H9 (cell line): ENCODE measurements at regions not wholly inside any gene's neighbourhood (a gene's known extent, or its start where the extent isn't known, plus 50 kb on each side); places are given as distances from the start of the nearest gene placed in this dataset.

Experiments
- DNase-seq: peaks from one replicate; pipeline ENCODE4 v3.0.0-alpha.2; 2017
- H2AFZ ChIP-seq: one replicate; pipeline ENCODE4 v1.6.1; 2013; ENCODE audit warnings: mild to moderate bottlenecking, low read length, control low read depth, moderate library complexity
- H2AK5ac ChIP-seq: 2 replicates; pipeline ENCODE4 v1.6.1; 2013; ENCODE audit warnings: low read length, control low read depth, mixed read lengths; ENCODE audit not compliant: insufficient read length
- H2BK120ac ChIP-seq: one replicate; pipeline ENCODE4 v1.6.1; 2013; ENCODE audit warnings: low read depth, mild to moderate bottlenecking, low read length, control low read depth, inconsistent platforms; ENCODE audit not compliant: poor library complexity, severe bottlenecking
- H2BK12ac ChIP-seq: 2 replicates; pipeline ENCODE4 v1.6.1; 2013; ENCODE audit warnings: low read length, control low read depth, mixed read lengths, low read depth; ENCODE audit not compliant: insufficient read length
- H2BK15ac ChIP-seq: 2 replicates; pipeline ENCODE4 v1.6.1; 2013; ENCODE audit warnings: low read depth, low read length, control low read depth
- H2BK20ac ChIP-seq: one replicate; pipeline ENCODE4 v1.6.1; 2013; ENCODE audit warnings: low read depth, mild to moderate bottlenecking, low read length, control low read depth, inconsistent platforms; ENCODE audit not compliant: poor library complexity, severe bottlenecking
- H2BK5ac ChIP-seq: 2 replicates; pipeline ENCODE4 v1.6.1; 2013; ENCODE audit warnings: low read length, control low read depth, mixed read lengths; ENCODE audit not compliant: insufficient read length
- H3K14ac ChIP-seq: 2 replicates; pipeline ENCODE4 v1.6.1; 2013; ENCODE audit warnings: low read length, control low read depth; ENCODE audit not compliant: insufficient read depth
- H3K18ac ChIP-seq: 2 replicates; pipeline ENCODE4 v1.6.1; 2013; ENCODE audit warnings: low read depth, mild to moderate bottlenecking, mixed read lengths, low read length, control low read depth; ENCODE audit not compliant: insufficient read length
- H3K23ac ChIP-seq: 2 replicates; pipeline ENCODE4 v1.6.1; 2013; ENCODE audit warnings: low read length, control low read depth, mixed read lengths, low read depth; ENCODE audit not compliant: insufficient read length
- H3K23me2 ChIP-seq: 2 replicates; pipeline ENCODE4 v1.6.1; 2013; ENCODE audit warnings: low read depth, mild to moderate bottlenecking, mixed read lengths, low read length, control low read depth; ENCODE audit not compliant: insufficient read length, poor library complexity, severe bottlenecking
- H3K27ac ChIP-seq: 2 replicates; pipeline ENCODE4 v1.5.1; 2013; ENCODE audit warnings: low read length, control low read depth, mixed read lengths, low read depth; ENCODE audit not compliant: insufficient read length
- H3K27me3 ChIP-seq: 2 replicates; pipeline ENCODE4 v1.6.1; 2013; ENCODE audit warnings: low read length, control low read depth, inconsistent platforms; ENCODE audit not compliant: insufficient read depth
- H3K4ac ChIP-seq: 2 replicates; pipeline ENCODE4 v1.6.1; 2013; ENCODE audit warnings: low read depth, mild to moderate bottlenecking, control low read depth, inconsistent platforms, low read length, moderate library complexity
- H3K4me1 ChIP-seq: 2 replicates; pipeline ENCODE4 v1.6.1; 2013; ENCODE audit warnings: low read length, control low read depth, inconsistent platforms; ENCODE audit not compliant: insufficient read depth
- H3K4me2 ChIP-seq: 2 replicates; pipeline ENCODE4 v1.6.1; 2013; ENCODE audit warnings: low read length, control low read depth, mixed read lengths; ENCODE audit not compliant: insufficient read length, insufficient read depth
- H3K56ac ChIP-seq: 2 replicates; pipeline ENCODE4 v1.6.1; 2013; ENCODE audit warnings: low read depth, mild to moderate bottlenecking, mixed read lengths, low read length, control low read depth; ENCODE audit not compliant: insufficient read length
- H3K79me1 ChIP-seq: 2 replicates; pipeline ENCODE4 v1.6.1; 2013; ENCODE audit warnings: low read depth, mild to moderate bottlenecking, moderate library complexity, low read length, control low read depth, inconsistent platforms; ENCODE audit not compliant: insufficient read depth, poor library complexity, severe bottlenecking
- H3K79me2 ChIP-seq: 2 replicates; pipeline ENCODE4 v1.6.1; 2013; ENCODE audit warnings: low read length, control low read depth, inconsistent platforms; ENCODE audit not compliant: insufficient read depth
- H3K9ac ChIP-seq: 2 replicates; pipeline ENCODE4 v1.6.1; 2013; ENCODE audit warnings: low read length, control low read depth, mixed read lengths; ENCODE audit not compliant: insufficient read length; ENCODE audit errors: extremely low read depth
- H3K9me3 ChIP-seq: one replicate; pipeline ENCODE4 v1.6.1; 2013; ENCODE audit warnings: low read depth, low read length, inconsistent platforms; ENCODE audit not compliant: control insufficient read depth
- H3T11ph ChIP-seq: one replicate; pipeline ENCODE4 v1.6.1; 2013; ENCODE audit warnings: mild to moderate bottlenecking, low read length, control low read depth, inconsistent platforms
- H4K20me1 ChIP-seq: one replicate; pipeline ENCODE4 v1.6.1; 2013; ENCODE audit not compliant: control insufficient read depth, insufficient read length, insufficient read depth
- H4K5ac ChIP-seq: 2 replicates; pipeline ENCODE4 v1.6.1; 2013; ENCODE audit warnings: low read depth, mild to moderate bottlenecking, mixed read lengths, low read length, control low read depth; ENCODE audit not compliant: insufficient read length
- H4K8ac ChIP-seq: replicated peaks from 2 replicates; pipeline ENCODE4 v1.6.1; 2013; ENCODE audit warnings: low read length, control low read depth, mixed read lengths, low read depth; ENCODE audit not compliant: insufficient read length
- H4K91ac ChIP-seq: 2 replicates; pipeline ENCODE4 v1.6.1; 2013; ENCODE audit warnings: low read depth, mild to moderate bottlenecking, moderate library complexity, mixed read lengths, low read length, control low read depth; ENCODE audit not compliant: insufficient read length
- H3K27ac Mint-ChIP-seq, 3 experiments: 2 replicates in 2 of 3; 3 replicates in 1 of 3; pipeline ENCODE4 v1.8.0; 2020 to 2021; ENCODE audit warnings: mixed read lengths in 3 of 3, mild to moderate bottlenecking in 1 of 3, moderate library complexity in 1 of 3
- H3K27me3 Mint-ChIP-seq: 2 replicates; pipeline ENCODE4 v1.8.0; 2021; ENCODE audit warnings: low read depth, mild to moderate bottlenecking, moderate library complexity, mixed read lengths
- H3K36me3 Mint-ChIP-seq, 3 experiments: 2 replicates in 2 of 3; 3 replicates in 1 of 3; pipeline ENCODE4 v1.8.0; 2020 to 2021; ENCODE audit warnings: low read depth in 3 of 3, mixed read lengths in 3 of 3; ENCODE audit not compliant: insufficient read depth in 1 of 3
- H3K4me1 Mint-ChIP-seq, 2 experiments: 2 replicates each; pipeline ENCODE4 v1.8.0; 2020; ENCODE audit warnings: mixed read lengths in 2 of 2
- H3K4me3 Mint-ChIP-seq, 2 experiments: 2 replicates in 1 of 2; 3 replicates in 1 of 2; pipeline ENCODE4 v1.8.0; 2020 to 2021; ENCODE audit warnings: mild to moderate bottlenecking in 2 of 2, mixed read lengths in 2 of 2, moderate library complexity in 1 of 2
- H3K9me3 Mint-ChIP-seq, 2 experiments: 2 replicates in 1 of 2; 3 replicates in 1 of 2; pipeline ENCODE4 v1.8.0; 2020; ENCODE audit warnings: mild to moderate bottlenecking in 2 of 2, mixed read lengths in 2 of 2, moderate library complexity in 1 of 2
- CTCF ChIP-seq: fragments of 200-600 bp; sonication (generic); conservative IDR thresholded peaks from 3 replicates; pipeline ENCODE4 v1.8.0; 2021; ENCODE audit warnings: antibody characterized with exemption, mild to moderate bottlenecking
- WGBS: extraction: QIAGEN DNeasy Blood & Tissue Kit; methylation state at CpG from one replicate; pipeline ENCODE4 v1.1.7; 2013; ENCODE audit warnings: missing lambda C conversion rate, low lambda C conversion rate, mixed read lengths; ENCODE audit not compliant: insufficient read length; ENCODE audit errors: extremely low coverage; 5-methylcytosine and 5-hydroxymethylcytosine counted together

GRCh38 chr12:58766513-58766870 lies 153.8 kb downstream of the LRIG3 start:
- H3K4me1 Mint-ChIP-seq: peaks cover under 1% of the 10 kb centered on the region in 2 experiments; a peak in 2 of 4 replicates
- Histone ChIP-seq H4K20me1 (no peaks in the 10 kb centered on the region), H2BK12ac (no peak overlapping the region), H3K4me2 (no peak overlapping the region), H4K91ac (no peak overlapping the region), H3K79me1 (no peaks in the 10 kb centered on the region), H3K23me2 (no peaks in the 10 kb centered on the region), H3K4ac (no peak overlapping the region), H2AFZ (no peak overlapping the region), H3K18ac (no peak overlapping the region), H2AK5ac (no peak overlapping the region), H2BK120ac (no peak overlapping the region), H3K27me3 (no peaks in the 10 kb centered on the region), H3K27ac (no peak overlapping the region), H3K14ac (no peak overlapping the region), H3K4me1 (no peaks in the 10 kb centered on the region), H4K8ac (no peak overlapping the region), H3K9me3 (no peaks in the 10 kb centered on the region), H3K9ac (no peak overlapping the region), H3K79me2 (no peaks in the 10 kb centered on the region), H2BK5ac (no peak overlapping the region), H2BK20ac (no peak overlapping the region), H4K5ac (no peak overlapping the region), H3K23ac (no peak overlapping the region), H2BK15ac (no peak overlapping the region), H3K56ac (no peak overlapping the region), H3T11ph (no peak overlapping the region)
- H3K27me3 Mint-ChIP-seq: no peaks in the 10 kb centered on the region
- TF ChIP-seq CTCF: no peak
- H3K36me3 Mint-ChIP-seq: peaks cover 4 to 15% (median 6%) of the 10 kb centered on the region in 3 experiments; a peak in 6 of 7 replicates
- H3K9me3 Mint-ChIP-seq: peaks cover 7 to 8% of the 10 kb centered on the region in 2 experiments
- no CpG with 5 or more reads among the region's 3 CpGs for WGBS
- no peak overlapping the region for H3K27ac Mint-ChIP-seq
- DNase-seq: no peak
- H3K4me3 Mint-ChIP-seq: no peak overlapping the region
